Left ventricle myocardium inferior (tissue), 1 donor: ENCODE measurements at regions not wholly inside any gene's neighbourhood (a gene's known extent, or its start where the extent isn't known, plus 50 kb on each side); places are given as distances from the start of the nearest gene placed in this dataset.

Experiments used
- DNase-seq: peaks from one replicate; pipeline ENCODE4 v3.0.0-alpha.2; 2020
- H3K27ac ChIP-seq: fragments of 200-600 bp; replicated peaks from 2 replicates; pipeline ENCODE4 v1.8.0; 2021
- H3K27me3 ChIP-seq: fragments of 200-600 bp; 2 replicates; pipeline ENCODE4 v1.8.0; 2021; ENCODE audit warnings: low read depth
- H3K36me3 ChIP-seq: fragments of 200-600 bp; 2 replicates; pipeline ENCODE4 v1.8.0; 2021
- H3K4me1 ChIP-seq: fragments of 200-600 bp; 2 replicates; pipeline ENCODE4 v1.8.0; 2021
- H3K4me3 ChIP-seq: fragments of 200-600 bp; 2 replicates; pipeline ENCODE4 v1.8.0; 2021; ENCODE audit warnings: mild to moderate bottlenecking, moderate library complexity
- H3K9me3 ChIP-seq: fragments of 200-600 bp; replicated peaks from 2 replicates; pipeline ENCODE4 v1.8.0; 2021
- CTCF ChIP-seq: fragments of 200-600 bp; IDR thresholded peaks from 2 replicates; pipeline ENCODE4 v1.8.0; 2021; ENCODE audit warnings: antibody characterized with exemption, mild to moderate bottlenecking, borderline replicate concordance
- intact Hi-C: fragments of 100-400 bp; cut with micrococcal nuclease; formaldehyde crosslinking; loops from one replicate; pipeline ENCODE4 v1.11.0; 2022
- donor health status: DM: no; HTN: yes; CAD: no; lungs with severe emphysema.

- intact Hi-C loops = no loop called here
- Histone ChIP-seq H3K4me1 (no peaks in the 10 kb centered on the region), H3K27me3 (peaks cover 17% of the 10 kb centered on the region), H3K9me3 (peaks cover 12% of the 10 kb centered on the region), H3K36me3 (no peaks in the 10 kb centered on the region), H3K4me3 (no peak overlapping the region), H3K27ac (no peak overlapping the region)
- no peak for TF ChIP-seq CTCF
- DNase-seq = no peak
Observed at GRCh38 chr16:16797239-16797638, 418.3 kb downstream of the NPIPA7 start.

- Histone ChIP-seq H3K36me3 (no peaks in the 10 kb centered on the region), H3K9me3 (peaks cover 2% of the 10 kb centered on the region), H3K4me1 (no peaks in the 10 kb centered on the region), H3K27ac (no peak overlapping the region), H3K4me3 (no peak overlapping the region), H3K27me3 (peaks cover 18% of the 10 kb centered on the region)
- DNase-seq = no peak
- intact Hi-C loops = no loop called here
- TF ChIP-seq CTCF = no peak
Observed at GRCh38 chr16:16798504-16798903, 419.6 kb downstream of the NPIPA7 start.

- Histone ChIP-seq H3K4me3 (no peak overlapping the region), H3K27me3 (peaks cover 19% of the 10 kb centered on the region), H3K36me3 (no peaks in the 10 kb centered on the region), H3K4me1 (no peaks in the 10 kb centered on the region), H3K27ac (no peak overlapping the region), H3K9me3 (no peaks in the 10 kb centered on the region)
- intact Hi-C loops = no loop called here
- TF ChIP-seq CTCF = no peak
- DNase-seq = no peak
Observed at GRCh38 chr16:16805809-16806208, 426.9 kb downstream of the NPIPA7 start.

GRCh38 chr16:16815641-16816040 lies 436.7 kb downstream of the NPIPA7 start:
- no peak for DNase-seq
- intact Hi-C loops = no loop called here
- no peak for TF ChIP-seq CTCF

GRCh38 chr16:16817196-16817595 lies 438.3 kb downstream of the NPIPA7 start:
- DNase-seq = no peak
- TF ChIP-seq CTCF = no peak
- Histone ChIP-seq H3K27ac (peak overlapping the region; percentile 10), H3K4me1 (no peaks in the 10 kb centered on the region), H3K4me3 (no peak overlapping the region), H3K9me3 (peaks cover 25% of the 10 kb centered on the region), H3K27me3 (peaks cover 7% of the 10 kb centered on the region), H3K36me3 (no peaks in the 10 kb centered on the region)
- intact Hi-C loops = no loop called here

More at GRCh38 chr16:16815641-16816040, 436.7 kb downstream of the NPIPA7 start:
- Histone ChIP-seq H3K36me3 (no peaks in the 10 kb centered on the region), H3K27me3 (peaks cover 3% of the 10 kb centered on the region), H3K4me1 (no peaks in the 10 kb centered on the region), H3K9me3 (peaks cover 10% of the 10 kb centered on the region), H3K4me3 (no peak overlapping the region), H3K27ac (no peak overlapping the region)

GRCh38 chr16:16821261-16821660 lies 442.3 kb downstream of the NPIPA7 start:
- H3K27ac ChIP-seq = no peak overlapping the region
- H3K4me1 ChIP-seq = no peaks in the 10 kb centered on the region
- H3K27me3 ChIP-seq = peaks cover 14% of the 10 kb centered on the region
- TF ChIP-seq CTCF = no peak
- no peak overlapping the region for H3K4me3 ChIP-seq
- no peak for DNase-seq
- intact Hi-C loops = no loop called here
- no peaks in the 10 kb centered on the region for H3K36me3 ChIP-seq
- H3K9me3 ChIP-seq = peaks cover 28% of the 10 kb centered on the region
